Inflammatory macrophage treated with lipopolysaccharide for 4 hours (primary cell): ENCODE measurements at regions not wholly inside any gene's neighbourhood (a gene's known extent, or its start where the extent isn't known, plus 50 kb on each side); places are given as distances from the start of the nearest gene placed in this dataset.
"Not testable (repeated sequence)": the region's sequence is repeated elsewhere in the genome, so short reads cannot be mapped to it uniquely, and the experiment has no call there.

Experiments
- DNase-seq: peaks from one replicate; pipeline ENCODE4 v3.0.0-alpha.2; 2020

GRCh38 chr1:60503266-60503925 is 429.8 kb upstream of the C1orf87 start:
- no peak for DNase-seq

GRCh38 chr1:60502506-60502905 is 428.9 kb upstream of the C1orf87 start:
- no peak for DNase-seq

- DNase-seq = not testable (repeated sequence)
These were observed 416.4 kb upstream of the C1orf87 start for GRCh38 chr1:60489916-60490480.

- no peak for DNase-seq
These were observed 415.3 kb upstream of the C1orf87 start for GRCh38 chr1:60488847-60489246.

GRCh38 chr1:60487565-60488345 is 414.2 kb upstream of the C1orf87 start:
- no peak for DNase-seq

GRCh38 chr1:60483509-60483908 is 409.9 kb upstream of the C1orf87 start:
- DNase-seq = no peak

GRCh38 chr1:60470246-60470645 is 396.7 kb upstream of the C1orf87 start:
- no peak for DNase-seq

- DNase-seq = no peak
These were observed 390.2 kb upstream of the C1orf87 start for GRCh38 chr1:60463786-60464185.

GRCh38 chr1:60463146-60463545 is 389.6 kb upstream of the C1orf87 start:
- no peak for DNase-seq

GRCh38 chr1:60461925-60462595 is 388.5 kb upstream of the C1orf87 start:
- DNase-seq = no peak

- no peak for DNase-seq
These were observed 384.5 kb upstream of the C1orf87 start for GRCh38 chr1:60458111-60458510.

GRCh38 chr1:60449876-60450275 is 376.3 kb upstream of the C1orf87 start:
- DNase-seq = no peak

GRCh38 chr1:60448850-60449249 is 375.3 kb upstream of the C1orf87 start:
- no peak for DNase-seq

- DNase-seq = no peak
These were observed 371.1 kb upstream of the C1orf87 start for GRCh38 chr1:60444680-60445079.

GRCh38 chr1:60436186-60436585 is 362.6 kb upstream of the C1orf87 start:
- no peak for DNase-seq

GRCh38 chr1:60431593-60431992 is 358.0 kb upstream of the C1orf87 start:
- DNase-seq = no peak

- no peak for DNase-seq
These were observed 356.8 kb upstream of the C1orf87 start for GRCh38 chr1:60430375-60430774.

- DNase-seq = no peak
These were observed 354.6 kb upstream of the C1orf87 start for GRCh38 chr1:60428127-60428526.

- DNase-seq = no peak
These were observed 354.1 kb upstream of the C1orf87 start for GRCh38 chr1:60427701-60428100.

- no peak for DNase-seq
These were observed 353.6 kb upstream of the C1orf87 start for GRCh38 chr1:60427194-60427593.

GRCh38 chr1:60425528-60425927 is 352.0 kb upstream of the C1orf87 start:
- no peak for DNase-seq

- no peak for DNase-seq
These were observed 349.7 kb upstream of the C1orf87 start for GRCh38 chr1:60423146-60423780.

- DNase-seq = no peak
These were observed 348.4 kb upstream of the C1orf87 start for GRCh38 chr1:60421965-60422364.
